Activated T-cell treated with anti-CD3 and anti-CD28 coated beads, Interleukin-2, amount 50 U/mL, for 24 hours (primary cell): ENCODE measurements at regions not wholly inside any gene's neighbourhood (a gene's known extent, or its start where the extent isn't known, plus 50 kb on each side); places are given as distances from the start of the nearest gene placed in this dataset.

Experiments
- DNase-seq: peaks from one replicate; pipeline ENCODE4 v3.0.0-alpha.2; 2020
- H3K27ac Mint-ChIP-seq: 2 replicates; pipeline ENCODE4 v1.8.0; 2020; ENCODE audit warnings: mild to moderate bottlenecking, mixed read lengths
- H3K27me3 Mint-ChIP-seq: 2 replicates; pipeline ENCODE4 v1.8.0; 2020; ENCODE audit warnings: mixed read lengths
- H3K36me3 Mint-ChIP-seq: 2 replicates; pipeline ENCODE4 v1.8.0; 2020; ENCODE audit warnings: low read depth, mixed read lengths
- H3K4me1 Mint-ChIP-seq: 2 replicates; pipeline ENCODE4 v1.8.0; 2020; ENCODE audit warnings: low read depth, mixed read lengths
- H3K4me3 Mint-ChIP-seq: 2 replicates; pipeline ENCODE4 v1.8.0; 2020; ENCODE audit warnings: mild to moderate bottlenecking, moderate library complexity, mixed read lengths
- H3K9me3 Mint-ChIP-seq: 2 replicates; pipeline ENCODE4 v1.8.0; 2020; ENCODE audit warnings: mixed read lengths

GRCh38 chr11:113634940-113635575 lies 71.0 kb downstream of the TMPRSS5 start:
- Mint-ChIP-seq H3K27me3 (peaks cover 13% of the 10 kb centered on the region), H3K4me1 (no peaks in the 10 kb centered on the region), H3K27ac (no peak overlapping the region), H3K9me3 (no peaks in the 10 kb centered on the region), H3K4me3 (no peak overlapping the region), H3K36me3 (no peaks in the 10 kb centered on the region)
- DNase-seq, result no peak

- Mint-ChIP-seq H3K4me3 (no peak overlapping the region), H3K36me3 (no peaks in the 10 kb centered on the region), H3K9me3 (no peaks in the 10 kb centered on the region), H3K27ac (no peak overlapping the region), H3K4me1 (no peaks in the 10 kb centered on the region), H3K27me3 (peaks cover 18% of the 10 kb centered on the region)
- DNase-seq, result no peak
Observed at GRCh38 chr11:113632981-113633380, 73.1 kb downstream of the TMPRSS5 start.

GRCh38 chr11:113629562-113629961 lies 76.5 kb downstream of the TMPRSS5 start:
- H3K27me3 Mint-ChIP-seq, result peaks cover 33% of the 10 kb centered on the region
- no peaks in the 10 kb centered on the region for H3K9me3 Mint-ChIP-seq
- no peaks in the 10 kb centered on the region for H3K4me1 Mint-ChIP-seq
- H3K36me3 Mint-ChIP-seq, result no peaks in the 10 kb centered on the region
- DNase-seq, result no peak
- no peak overlapping the region for H3K4me3 Mint-ChIP-seq
- no peak overlapping the region for H3K27ac Mint-ChIP-seq

- no peaks in the 10 kb centered on the region for H3K9me3 Mint-ChIP-seq
- peaks cover 38% of the 10 kb centered on the region for H3K27me3 Mint-ChIP-seq
- H3K36me3 Mint-ChIP-seq, result no peaks in the 10 kb centered on the region
- no peak for DNase-seq
- H3K27ac Mint-ChIP-seq, result no peak overlapping the region
- H3K4me1 Mint-ChIP-seq, result no peaks in the 10 kb centered on the region
- H3K4me3 Mint-ChIP-seq, result no peak overlapping the region
Observed at GRCh38 chr11:113628912-113629311, 77.2 kb downstream of the TMPRSS5 start.

- no peaks in the 10 kb centered on the region for H3K9me3 Mint-ChIP-seq
- no peak for DNase-seq
- H3K36me3 Mint-ChIP-seq, result no peaks in the 10 kb centered on the region
- H3K27ac Mint-ChIP-seq, result no peak overlapping the region
- H3K4me1 Mint-ChIP-seq, result no peaks in the 10 kb centered on the region
- no peak overlapping the region for H3K4me3 Mint-ChIP-seq
- H3K27me3 Mint-ChIP-seq, result peaks cover 43% of the 10 kb centered on the region
Observed at GRCh38 chr11:113627946-113628345, 78.2 kb downstream of the TMPRSS5 start.

- Mint-ChIP-seq H3K9me3 (no peaks in the 10 kb centered on the region), H3K27ac (no peak overlapping the region), H3K27me3 (peaks cover 45% of the 10 kb centered on the region), H3K4me1 (no peaks in the 10 kb centered on the region), H3K4me3 (no peak overlapping the region), H3K36me3 (no peaks in the 10 kb centered on the region)
- no peak for DNase-seq
Observed at GRCh38 chr11:113627297-113627696, 78.8 kb downstream of the TMPRSS5 start.

GRCh38 chr11:113626736-113627135 lies 79.4 kb downstream of the TMPRSS5 start:
- no peaks in the 10 kb centered on the region for H3K4me1 Mint-ChIP-seq
- DNase-seq, result no peak
- no peak overlapping the region for H3K4me3 Mint-ChIP-seq
- H3K27ac Mint-ChIP-seq, result no peak overlapping the region
- H3K27me3 Mint-ChIP-seq, result peaks cover 47% of the 10 kb centered on the region
- H3K9me3 Mint-ChIP-seq, result no peaks in the 10 kb centered on the region
- no peaks in the 10 kb centered on the region for H3K36me3 Mint-ChIP-seq

- peaks cover 34% of the 10 kb centered on the region for H3K27me3 Mint-ChIP-seq
- no peaks in the 10 kb centered on the region for H3K4me1 Mint-ChIP-seq
- peaks cover 5% of the 10 kb centered on the region for H3K9me3 Mint-ChIP-seq
- DNase-seq, result no peak
- no peak overlapping the region for H3K27ac Mint-ChIP-seq
- H3K36me3 Mint-ChIP-seq, result no peaks in the 10 kb centered on the region
- no peak overlapping the region for H3K4me3 Mint-ChIP-seq
Observed at GRCh38 chr11:113623114-113623513, 83.0 kb downstream of the TMPRSS5 start.

GRCh38 chr11:113618360-113618759 lies 87.7 kb downstream of the TMPRSS5 start:
- Mint-ChIP-seq H3K4me3 (no peak overlapping the region), H3K4me1 (no peaks in the 10 kb centered on the region), H3K27me3 (peaks cover 20% of the 10 kb centered on the region), H3K36me3 (no peaks in the 10 kb centered on the region), H3K9me3 (peaks cover 5% of the 10 kb centered on the region), H3K27ac (no peak overlapping the region)
- no peak for DNase-seq

GRCh38 chr11:113615773-113616172 lies 90.3 kb downstream of the TMPRSS5 start:
- Mint-ChIP-seq H3K27ac (no peak overlapping the region), H3K4me3 (no peak overlapping the region), H3K9me3 (peaks cover 3% of the 10 kb centered on the region), H3K36me3 (no peaks in the 10 kb centered on the region), H3K27me3 (peaks cover 17% of the 10 kb centered on the region), H3K4me1 (no peaks in the 10 kb centered on the region)
- no peak for DNase-seq

GRCh38 chr11:113615098-113615497 lies 91.0 kb downstream of the TMPRSS5 start:
- Mint-ChIP-seq H3K27me3 (peaks cover 17% of the 10 kb centered on the region), H3K4me1 (no peaks in the 10 kb centered on the region), H3K9me3 (peaks cover 2% of the 10 kb centered on the region), H3K27ac (no peak overlapping the region), H3K4me3 (no peak overlapping the region), H3K36me3 (no peaks in the 10 kb centered on the region)
- no peak for DNase-seq

GRCh38 chr11:113614097-113614496 lies 92.0 kb downstream of the TMPRSS5 start:
- Mint-ChIP-seq H3K36me3 (no peaks in the 10 kb centered on the region), H3K9me3 (no peaks in the 10 kb centered on the region), H3K27ac (no peak overlapping the region), H3K4me3 (no peak overlapping the region), H3K4me1 (no peaks in the 10 kb centered on the region), H3K27me3 (peaks cover 17% of the 10 kb centered on the region)
- no peak for DNase-seq

- Mint-ChIP-seq H3K9me3 (no peaks in the 10 kb centered on the region), H3K36me3 (no peaks in the 10 kb centered on the region), H3K4me3 (no peak overlapping the region), H3K27me3 (peaks cover 17% of the 10 kb centered on the region), H3K27ac (no peak overlapping the region), H3K4me1 (no peaks in the 10 kb centered on the region)
- no peak for DNase-seq
Observed at GRCh38 chr11:113613619-113614018, 92.5 kb downstream of the TMPRSS5 start.

- H3K36me3 Mint-ChIP-seq, result no peaks in the 10 kb centered on the region
- no peak overlapping the region for H3K27ac Mint-ChIP-seq
- H3K4me3 Mint-ChIP-seq, result no peak overlapping the region
- peaks cover 7% of the 10 kb centered on the region for H3K9me3 Mint-ChIP-seq
- no peak for DNase-seq
- H3K27me3 Mint-ChIP-seq, result peaks cover 26% of the 10 kb centered on the region
- H3K4me1 Mint-ChIP-seq, result no peaks in the 10 kb centered on the region
Observed at GRCh38 chr11:113604186-113604585, 101.9 kb downstream of the TMPRSS5 start.

- DNase-seq, result no peak
- no peaks in the 10 kb centered on the region for H3K4me1 Mint-ChIP-seq
- H3K27me3 Mint-ChIP-seq, result peaks cover 32% of the 10 kb centered on the region
- H3K36me3 Mint-ChIP-seq, result no peaks in the 10 kb centered on the region
- peaks cover 7% of the 10 kb centered on the region for H3K9me3 Mint-ChIP-seq
- no peak overlapping the region for H3K27ac Mint-ChIP-seq
- H3K4me3 Mint-ChIP-seq, result no peak overlapping the region
Observed at GRCh38 chr11:113603277-113604059, 102.6 kb downstream of the TMPRSS5 start.
